Mesenteric fat pad (tissue), 1 donor: ENCODE measurements at regions not wholly inside any gene's neighbourhood (a gene's known extent, or its start where the extent isn't known, plus 50 kb on each side); places are given as distances from the start of the nearest gene placed in this dataset.
"Not testable (repeated sequence)": the region's sequence is repeated elsewhere in the genome, so short reads cannot be mapped to it uniquely, and the experiment has no call there.

Source experiments
- DNase-seq: peaks from one replicate; pipeline ENCODE4 v3.0.0-alpha.2; 2020; ENCODE audit warnings: low spot score
- donor health status: DM: yes; HTN: yes; CAD: no.

DNA sequence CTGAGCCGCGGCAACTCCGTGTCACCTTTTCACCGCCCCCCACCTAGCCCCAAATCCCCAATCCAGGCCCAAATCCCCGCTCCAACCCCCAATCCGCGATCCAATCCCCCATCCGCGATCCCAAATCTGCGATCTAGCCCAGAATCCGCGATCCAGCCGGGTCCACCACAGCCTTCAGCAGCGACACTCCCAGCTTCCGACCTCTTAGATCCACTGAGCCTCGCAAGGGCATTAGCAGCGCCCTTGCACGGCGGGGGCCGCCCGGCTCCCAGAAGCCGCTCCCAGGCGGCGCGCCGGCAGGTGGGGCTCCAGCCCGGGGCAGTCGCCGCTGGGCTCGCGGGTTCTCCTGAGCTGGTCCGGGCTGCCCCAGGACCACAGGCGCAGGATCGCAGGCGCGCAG lies 116.1 kb upstream of the TPTE start:
- peak; percentile 93 for DNase-seq

DNA sequence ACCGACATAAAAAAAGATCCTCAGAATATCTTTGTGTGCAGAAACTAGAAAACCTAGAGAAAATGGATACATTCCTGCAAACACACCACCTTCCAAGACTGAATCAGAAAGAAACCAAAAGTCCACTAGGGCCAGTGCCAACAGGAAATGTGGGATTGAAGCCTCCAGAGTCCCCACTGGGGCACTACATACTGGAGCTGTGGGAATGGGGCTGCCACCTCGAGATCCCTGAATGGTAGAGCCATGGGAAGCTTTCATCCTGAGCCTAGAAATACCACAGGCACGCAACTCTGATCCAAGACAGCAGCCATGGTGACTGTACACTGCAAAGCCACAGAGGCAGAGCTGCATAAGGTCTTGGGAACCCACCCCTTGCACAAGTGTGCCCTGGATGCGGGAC lies 111.6 kb upstream of the TPTE start:
- not testable (repeated sequence) for DNase-seq

DNA sequence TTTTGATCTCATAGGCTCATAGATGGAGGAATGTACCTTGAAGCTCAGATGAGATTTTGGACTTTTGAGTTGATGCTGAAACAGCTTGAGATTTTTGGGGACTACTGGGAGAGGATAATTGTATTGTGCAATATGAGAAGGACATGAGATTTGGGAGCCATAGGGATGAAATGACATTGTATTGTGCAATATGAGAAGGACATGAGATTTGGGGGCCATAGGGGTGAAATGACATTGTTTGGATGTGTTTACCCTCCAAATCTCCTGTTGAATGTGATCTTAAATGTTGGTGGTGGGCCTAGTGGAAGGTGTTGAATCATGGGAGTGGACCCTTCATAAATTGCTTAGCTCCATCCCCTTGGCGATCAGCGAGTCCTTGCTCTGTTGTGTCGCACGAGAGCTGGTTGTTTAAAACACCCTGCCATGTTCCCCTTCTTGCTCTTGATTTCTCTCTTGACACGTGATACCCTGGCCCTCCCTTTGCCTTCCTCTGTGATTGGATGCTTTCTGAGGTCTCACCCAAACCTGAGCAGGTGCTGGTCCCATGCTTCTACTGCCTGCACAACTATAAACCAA lies 110.9 kb upstream of the TPTE start:
- DNase-seq: not testable (repeated sequence)

DNA sequence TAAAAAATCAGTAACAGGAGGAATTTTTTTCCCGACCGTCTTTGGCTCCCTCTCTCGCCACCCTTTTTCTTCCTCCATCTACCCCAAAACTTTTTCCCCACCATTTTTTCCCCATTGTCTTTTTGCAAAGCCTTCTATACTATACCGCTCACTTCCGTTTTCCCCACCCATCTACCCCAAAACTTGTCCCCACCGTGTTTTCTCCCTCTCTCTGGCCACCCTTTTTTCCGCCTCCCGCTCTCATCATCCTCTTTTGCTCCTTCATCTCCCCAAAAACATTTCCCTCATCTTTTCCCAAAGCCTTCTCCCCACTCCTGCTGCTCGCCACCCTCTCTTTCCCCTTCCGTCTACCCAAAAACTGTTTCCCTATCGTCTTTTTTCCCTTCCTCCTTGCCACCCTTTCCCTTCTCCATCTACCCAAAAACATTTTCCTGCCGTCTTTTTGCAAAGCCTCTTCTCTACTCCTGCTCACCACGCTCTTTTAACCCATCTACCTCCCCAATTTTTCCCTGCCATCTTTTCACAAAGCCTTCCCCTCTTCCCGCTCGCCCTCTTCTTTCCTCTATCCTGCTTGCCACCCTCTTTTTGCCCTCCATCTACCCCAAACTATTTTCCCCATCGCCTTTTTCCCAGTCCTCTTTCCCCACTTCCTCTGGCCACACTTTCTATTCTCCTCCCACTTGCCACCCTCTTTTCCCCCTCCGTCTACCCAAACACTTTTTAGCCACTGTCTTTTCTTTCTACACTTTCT lies 109.4 kb upstream of the TPTE start:
- not testable (repeated sequence) for DNase-seq

DNA sequence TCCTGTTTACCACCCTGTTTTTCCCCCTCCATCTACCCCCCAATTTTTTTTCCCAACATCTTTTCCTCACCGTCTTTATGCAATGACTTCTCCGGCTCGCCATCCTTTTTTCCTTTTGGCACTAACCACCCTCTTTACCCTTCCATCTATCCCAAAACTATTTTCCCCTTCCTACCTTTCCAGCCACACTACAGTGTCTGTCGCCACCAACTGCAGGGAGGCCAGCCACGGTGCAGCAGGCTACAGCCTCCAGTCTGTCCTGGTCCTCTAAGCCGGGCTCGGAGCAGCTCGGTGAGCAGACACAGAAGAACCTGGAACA lies 108.5 kb upstream of the TPTE start:
- DNase-seq: not testable (repeated sequence)

DNA sequence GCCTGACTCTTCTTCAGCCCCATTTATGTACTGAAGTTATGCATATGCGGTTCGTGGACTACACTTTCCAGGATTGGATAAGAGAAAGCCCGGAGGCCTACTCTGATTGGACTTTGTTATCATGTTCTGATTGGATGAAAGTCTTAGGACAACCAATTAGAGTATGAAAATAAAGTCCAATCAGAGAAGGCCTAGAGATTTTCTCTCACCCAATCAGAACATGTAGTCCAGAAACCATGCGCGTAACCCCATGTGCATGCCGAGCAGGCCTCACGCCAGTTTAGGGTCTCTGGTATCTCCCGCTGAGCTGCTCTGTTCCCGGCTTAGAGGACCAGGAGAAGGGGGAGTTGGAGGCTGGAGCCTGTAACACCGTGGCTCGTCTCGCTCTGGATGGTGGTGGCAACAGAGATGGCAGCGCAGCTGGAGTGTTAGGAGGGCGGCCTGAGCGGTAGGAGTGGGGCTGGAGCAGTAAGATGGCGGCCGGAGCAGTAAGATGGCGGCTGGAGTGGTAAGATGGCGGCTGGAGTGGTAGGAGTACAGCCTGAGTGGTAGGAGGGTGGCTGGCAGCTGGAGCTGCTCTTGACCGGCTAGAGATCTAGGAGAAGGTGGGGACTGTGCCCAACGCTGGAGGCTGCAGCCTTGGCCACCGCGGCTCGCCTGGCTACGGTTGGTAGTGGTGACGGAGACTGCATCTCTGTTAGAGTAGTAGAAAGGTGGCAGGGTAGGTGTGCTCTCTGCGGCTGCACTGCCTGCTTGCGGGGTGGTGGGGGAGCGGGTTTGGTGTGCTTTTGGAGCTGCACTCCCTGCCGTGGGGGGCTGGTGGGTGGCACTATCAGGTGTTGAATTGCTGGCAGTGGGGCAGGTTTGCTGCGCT lies 107.9 kb upstream of the TPTE start:
- DNase-seq: peak; percentile 90

DNA sequence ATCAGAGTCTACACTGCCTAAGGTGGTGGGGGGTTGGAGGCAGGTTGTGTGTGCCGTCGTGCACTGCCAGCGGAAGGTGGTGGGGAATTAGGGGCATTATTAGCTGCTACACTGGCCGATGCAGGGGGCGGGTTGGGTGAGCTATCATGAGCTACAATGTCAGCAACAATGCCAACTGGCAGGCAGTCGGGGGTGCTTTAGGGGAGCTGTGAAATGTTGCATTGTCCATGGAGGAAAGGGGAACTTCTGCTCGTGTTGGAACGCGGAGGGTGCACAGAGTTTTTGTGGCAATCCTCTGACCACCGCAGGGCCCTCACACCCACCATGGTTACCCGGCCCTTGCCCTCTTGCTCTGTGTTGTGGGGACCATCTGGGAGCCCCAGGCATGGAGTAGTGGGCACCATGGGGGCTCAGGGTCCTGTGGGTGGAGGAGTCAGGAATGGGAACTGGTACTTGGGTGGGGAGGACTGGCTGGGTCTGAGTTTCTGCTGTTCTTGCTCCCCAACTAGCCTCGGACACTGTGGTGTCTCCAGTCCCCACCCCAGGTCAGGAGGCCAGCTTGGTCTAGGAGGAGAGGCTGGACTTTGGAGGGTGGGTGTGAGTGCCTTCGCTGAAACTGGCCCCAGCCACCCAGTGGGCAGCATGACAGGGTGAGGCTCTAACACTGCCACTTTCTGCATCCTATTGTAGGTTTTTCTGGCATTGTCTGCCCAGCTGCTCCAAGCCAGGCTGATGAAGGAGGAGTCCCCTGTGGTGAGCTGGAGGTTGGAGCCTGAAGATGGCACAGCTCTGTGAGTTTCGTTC lies 107.1 kb upstream of the TPTE start:
- not testable (repeated sequence) for DNase-seq

DNA sequence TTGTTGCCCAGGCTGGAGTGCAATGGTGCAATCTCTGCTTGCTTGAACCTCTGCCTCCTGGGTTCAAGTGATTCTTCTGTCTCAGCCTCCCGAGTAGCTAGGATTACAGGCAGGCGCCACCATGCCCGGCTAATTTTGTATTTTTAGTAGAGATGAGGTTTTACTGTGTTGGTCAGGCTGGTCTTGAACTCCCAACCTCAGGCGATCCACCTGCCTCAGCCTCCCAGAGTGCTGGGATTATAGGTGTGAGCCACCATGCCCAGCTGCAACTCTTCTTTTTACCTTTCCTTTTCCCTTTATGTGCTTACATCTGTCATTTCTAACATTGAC lies 106.5 kb upstream of the TPTE start:
- DNase-seq: not testable (repeated sequence)

DNA sequence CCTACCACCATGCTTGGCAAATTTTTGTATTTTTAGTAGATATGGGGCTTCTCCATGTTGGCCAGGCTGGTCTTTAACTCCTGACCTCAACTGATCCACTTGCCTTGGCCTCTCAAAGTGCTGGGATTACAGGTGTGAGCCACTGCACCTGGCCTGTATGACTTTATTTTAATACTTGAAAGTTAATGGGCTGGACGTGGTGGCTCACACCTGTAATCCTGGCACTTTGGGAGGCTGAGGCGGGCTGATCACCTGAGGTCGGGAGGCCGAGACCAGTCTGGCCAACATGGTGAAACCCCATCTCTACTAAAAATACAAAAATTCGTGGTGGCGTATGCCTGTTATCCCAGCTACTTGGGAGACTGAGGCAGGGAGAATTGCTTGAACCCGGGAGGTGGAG lies 105.9 kb upstream of the TPTE start:
- DNase-seq: peak; percentile 95

DNA sequence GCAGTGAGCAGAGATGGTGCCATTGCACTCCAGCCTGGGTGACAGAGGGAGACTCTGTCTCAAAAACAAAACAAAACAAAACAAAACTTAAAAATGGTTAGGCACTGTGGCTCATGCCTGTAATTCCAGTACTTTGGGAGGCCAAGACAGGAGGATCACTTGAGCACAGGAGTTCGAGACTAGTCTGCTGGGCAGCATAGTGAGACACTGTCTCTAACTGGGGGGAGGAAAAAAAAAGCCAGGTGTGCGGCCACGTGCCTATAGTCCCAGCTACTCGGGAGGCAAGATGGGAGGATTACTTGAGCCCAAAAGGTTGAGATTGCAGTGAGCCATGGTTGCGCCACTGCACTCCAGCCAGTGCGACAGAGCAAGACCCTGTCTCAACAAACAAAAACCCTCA lies 105.5 kb upstream of the TPTE start:
- not testable (repeated sequence) for DNase-seq

DNA sequence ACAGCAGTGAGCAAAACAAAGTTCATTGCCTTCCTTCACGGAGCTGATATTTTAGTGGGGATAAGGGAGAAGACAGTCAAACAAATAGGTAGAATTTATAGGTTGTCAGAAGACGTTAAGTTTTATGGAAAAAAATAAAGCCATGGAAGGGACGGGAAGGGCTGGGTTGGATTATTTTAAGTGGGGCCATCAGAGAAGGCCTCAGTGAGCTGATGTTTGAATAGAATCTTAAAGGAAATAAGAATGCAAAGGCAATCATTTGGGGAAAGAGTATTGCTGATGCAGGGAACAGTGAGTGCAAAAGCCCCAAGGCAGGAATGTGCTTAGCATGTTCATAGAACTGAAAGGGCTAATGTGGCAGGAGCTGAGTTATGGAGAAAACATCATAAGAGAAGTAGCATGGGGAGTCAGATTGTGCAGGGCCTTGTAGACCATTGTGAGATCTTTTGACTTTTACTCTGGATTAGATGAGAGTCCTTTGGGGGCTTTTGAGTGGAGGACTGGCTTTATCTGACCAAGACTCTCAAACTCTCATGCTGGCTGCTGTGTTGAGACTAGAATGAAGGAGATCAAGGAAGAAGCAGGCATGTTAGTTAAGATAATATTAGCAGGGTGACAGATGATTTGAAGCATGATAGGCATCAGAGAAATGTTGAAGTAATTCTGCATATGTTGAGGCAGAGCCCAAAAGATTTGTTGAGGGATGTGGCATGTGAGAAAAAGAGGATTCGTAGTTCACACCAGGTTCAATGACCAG lies 104.5 kb upstream of the TPTE start:
- not testable (repeated sequence) for DNase-seq

DNA sequence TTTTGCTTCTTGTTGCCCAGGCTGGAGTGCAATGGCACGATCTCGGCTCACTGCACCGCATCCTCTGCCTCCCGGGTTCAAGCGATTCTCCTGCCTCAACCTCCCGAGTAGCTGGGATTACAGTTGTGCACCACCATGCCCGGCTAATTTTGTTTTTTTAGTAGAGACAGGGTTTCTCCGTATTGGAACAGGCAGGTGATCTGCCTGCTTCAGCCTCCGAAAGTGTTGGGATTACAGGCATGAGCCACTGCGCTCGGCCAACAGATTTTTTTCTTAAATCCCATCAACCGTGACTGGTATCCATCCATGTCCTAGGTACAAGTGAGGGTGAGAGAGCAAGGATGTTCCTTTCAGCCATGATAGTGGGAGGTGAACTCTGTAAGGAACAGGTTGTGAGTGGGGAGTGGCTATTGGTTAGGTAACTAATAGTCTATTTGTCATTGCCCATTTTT lies 103.8 kb upstream of the TPTE start:
- peak; percentile 93 for DNase-seq

DNA sequence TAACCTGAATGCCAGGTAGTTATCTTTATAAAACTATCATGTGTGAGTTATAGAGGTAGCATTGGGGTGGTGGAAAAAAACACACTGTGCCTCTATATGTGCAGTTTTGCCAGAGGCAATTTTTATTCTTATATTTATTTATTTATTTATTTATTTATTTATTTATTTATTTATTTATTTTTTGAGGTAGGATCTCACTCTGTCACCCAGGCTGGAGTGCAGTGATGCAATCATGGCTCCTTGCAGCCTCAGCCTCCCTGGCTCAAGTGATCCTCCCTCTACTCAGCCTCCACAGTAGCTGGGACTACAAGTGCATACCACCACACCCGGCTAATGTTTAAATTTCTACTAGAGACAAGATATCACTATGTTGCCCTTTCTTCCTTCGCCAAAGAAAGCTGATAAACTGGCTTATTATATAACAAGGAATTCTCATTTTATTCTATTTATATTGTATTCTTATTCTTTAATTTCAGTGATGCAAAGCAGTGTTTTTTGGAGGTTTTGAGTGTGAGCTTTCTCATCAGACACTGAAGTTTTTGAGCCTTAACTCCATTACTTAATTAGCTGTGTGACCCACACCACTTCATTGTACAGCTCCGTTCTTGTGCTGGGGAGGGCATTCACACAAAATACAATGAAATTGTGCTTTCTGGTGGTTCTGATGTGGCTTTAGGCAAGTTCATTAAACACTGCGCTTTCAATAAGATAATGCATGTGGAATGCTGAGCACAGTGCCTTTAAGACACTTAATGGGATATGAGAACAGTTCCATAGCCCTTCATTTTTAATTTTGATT lies 102.9 kb upstream of the TPTE start:
- DNase-seq: not testable (repeated sequence)

DNA sequence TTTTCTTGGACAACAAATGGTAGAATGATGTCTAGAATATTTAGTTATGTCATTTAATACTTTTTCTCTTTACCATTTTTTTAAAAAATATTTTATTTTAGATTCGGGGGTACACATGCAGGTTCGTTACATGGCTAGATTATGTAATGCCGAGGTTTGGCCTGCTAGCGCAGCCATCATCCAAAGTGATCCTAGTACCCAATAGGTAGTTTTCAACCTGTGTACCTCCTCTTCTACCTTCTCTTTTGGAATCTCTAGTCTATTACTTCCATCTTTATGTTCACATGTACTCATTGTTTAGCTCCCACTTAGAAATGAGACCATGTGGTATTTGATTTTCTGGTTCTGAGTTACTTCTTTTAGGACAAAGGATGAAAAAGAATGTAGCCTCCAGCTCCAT lies 100.2 kb upstream of the TPTE start:
- DNase-seq: not testable (repeated sequence)

DNA sequence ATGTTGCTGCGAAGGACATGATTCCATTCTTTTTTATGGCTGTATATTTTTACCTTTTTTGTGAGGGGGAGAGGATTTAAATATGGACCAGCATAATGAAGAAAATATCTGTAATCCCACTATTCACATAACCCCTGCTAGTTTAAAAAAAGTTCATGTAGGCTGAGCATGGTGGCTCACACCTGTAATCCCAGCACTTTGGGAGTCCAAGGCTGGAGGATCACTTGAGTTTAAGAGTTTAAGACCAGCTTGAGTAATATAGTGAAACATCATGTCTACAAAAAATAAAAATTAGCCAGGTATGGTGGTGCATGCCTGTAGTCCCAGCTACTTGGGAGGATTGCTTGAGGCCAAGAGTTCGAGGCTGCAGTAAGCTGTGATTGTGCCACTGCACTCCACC lies 99.8 kb upstream of the TPTE start:
- not testable (repeated sequence) for DNase-seq

DNA sequence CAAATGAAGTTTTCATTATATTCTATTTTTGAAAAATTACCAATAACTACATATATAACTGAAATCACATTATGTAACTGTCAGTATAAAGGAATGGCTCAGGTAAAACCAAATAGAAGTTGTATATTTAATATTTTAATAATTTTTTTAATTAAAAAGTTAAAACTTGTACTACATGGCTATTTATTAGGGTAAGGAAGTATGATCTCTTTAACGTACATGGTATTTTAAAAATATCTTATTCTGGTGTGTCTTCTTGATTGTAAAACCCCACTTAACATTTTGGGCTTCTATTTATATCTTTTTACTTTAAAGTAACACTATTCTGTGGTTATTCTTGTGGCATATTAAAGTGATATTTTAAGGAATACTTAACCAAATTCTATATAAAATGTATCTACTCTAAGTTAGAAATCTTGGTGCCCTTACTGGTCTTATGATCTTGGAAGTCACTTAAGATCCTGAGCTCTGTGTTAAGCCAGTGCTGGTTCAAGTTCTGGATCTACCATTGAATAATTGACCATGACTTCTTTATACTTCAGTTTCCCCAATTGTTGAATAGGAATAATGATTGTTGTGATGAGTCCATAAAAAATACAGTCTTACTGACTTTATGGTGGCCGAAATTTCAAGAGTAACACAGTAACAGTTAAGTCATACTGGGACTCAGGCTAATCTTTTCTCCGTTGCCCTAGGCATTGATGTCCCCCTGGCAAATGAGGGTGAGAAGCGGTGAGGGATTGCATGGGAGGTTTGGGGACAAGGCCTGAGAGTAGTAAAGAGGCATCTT lies 97.1 kb upstream of the TPTE start:
- DNase-seq: not testable (repeated sequence)

DNA sequence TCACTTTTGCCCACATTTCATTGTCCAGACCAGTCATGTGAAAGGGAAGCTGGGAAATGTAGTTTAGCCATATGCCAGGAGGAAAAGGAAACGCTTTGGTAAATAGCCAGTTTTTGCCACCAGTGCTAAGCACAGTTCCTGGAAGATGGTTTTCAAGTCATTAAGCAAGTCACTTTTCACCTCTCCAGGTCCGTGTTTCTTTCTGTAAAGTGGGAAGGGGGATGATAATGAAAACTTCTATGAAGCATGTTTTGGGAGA lies 96.6 kb upstream of the TPTE start:
- not testable (repeated sequence) for DNase-seq

DNA sequence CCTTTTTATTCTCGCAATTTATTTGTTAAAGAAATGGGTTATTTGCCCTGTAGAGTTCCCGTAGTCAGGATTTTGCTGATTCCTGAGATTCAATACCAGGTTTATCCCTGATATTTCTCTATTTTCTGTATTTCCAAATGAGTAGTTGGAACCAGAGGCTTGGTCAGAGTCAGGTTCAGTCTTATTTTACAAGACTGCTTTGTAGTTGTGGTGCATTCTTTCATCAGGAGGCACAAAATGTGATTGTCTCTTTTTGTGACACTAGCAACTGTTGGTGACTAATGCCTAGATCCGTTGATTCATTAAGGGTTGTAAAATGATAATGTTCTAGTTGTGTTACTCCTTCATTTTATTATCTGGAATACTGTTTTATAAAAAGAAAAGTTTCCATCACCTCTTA lies 95.5 kb upstream of the TPTE start:
- no peak for DNase-seq

DNA sequence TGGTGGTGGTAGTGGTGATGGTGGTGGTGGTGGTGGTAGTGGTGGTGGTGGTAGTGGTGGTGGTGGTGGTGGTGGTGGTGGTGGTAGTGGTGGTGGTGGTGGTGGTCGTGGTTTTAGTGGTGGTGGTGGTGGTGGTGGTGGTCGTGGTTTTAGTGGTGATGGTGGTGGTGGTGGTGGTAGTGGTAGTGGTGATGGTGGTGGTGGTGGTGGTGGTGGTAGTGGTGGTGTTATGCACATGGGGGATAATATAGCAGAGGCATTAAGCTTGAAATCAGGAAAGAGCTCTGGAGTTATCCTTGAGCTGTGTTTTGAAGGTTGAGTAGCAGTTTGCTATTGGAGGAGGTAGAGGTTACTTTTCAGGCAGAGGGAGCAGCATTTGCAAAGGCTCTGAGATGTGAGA lies 94.6 kb upstream of the TPTE start:
- not testable (repeated sequence) for DNase-seq
